ENCODE measurements at regions not wholly inside any gene's neighbourhood (a gene's known extent, or its start where the extent isn't known, plus 50 kb on each side); places are given as distances from the start of the nearest gene placed in this dataset.

- Histone ChIP-seq H3K4me2 (ENCODE audit: low read length) (no peak overlapping the region), H3K9ac (ENCODE audit: low read length) (no peak overlapping the region), H4K20me1 (ENCODE audit: insufficient read depth) (no peaks in the 10 kb centered on the region), H3F3A (ENCODE audit: insufficient read depth, low read length, poor library complexity, severe bottlenecking) (no peaks in the 10 kb centered on the region), H3K4me3 (ENCODE audit: low read length) (no peak overlapping the region), H3K9me3 (ENCODE audit: low read length) (no peaks in the 10 kb centered on the region), H2AFZ (ENCODE audit: low read depth, low read length) (no peak overlapping the region), H3K27ac (ENCODE audit: low read length) (no peak overlapping the region), H3K79me2 (replicated peaks; ENCODE audit: insufficient read depth, low read length) (no peaks in the 10 kb centered on the region), H3K27me3 (ENCODE audit: insufficient read depth, low read depth, low read length) (no peaks in the 10 kb centered on the region), H3K36me3 (ENCODE audit: insufficient read depth, low read length) (no peaks in the 10 kb centered on the region), H3K9me2 (ENCODE audit: insufficient read depth, low read length) (no peaks in the 10 kb centered on the region)
- TF ChIP-seq SMC3 (conservative IDR thresholded peaks at IDR 0.05; ENCODE audit: poor library complexity) (no peak), EZH2 (IDR thresholded peaks at IDR 0.05; ENCODE audit: borderline replicate concordance, insufficient read depth, low read length, poor library complexity, severe bottlenecking) (no peak), MXI1 (conservative IDR thresholded peaks at IDR 0.05; ENCODE audit: poor library complexity, severe bottlenecking) (no peak), REST (IDR thresholded peaks at IDR 0.05; ENCODE audit: borderline replicate concordance) (no peak), CTCF (IDR thresholded peaks at IDR 0.05; ENCODE audit: poor library complexity, severe bottlenecking) (no peak), TAF1 (IDR thresholded peaks at IDR 0.05; ENCODE audit: low read depth) (no peak)
These were observed 181.7 kb upstream of the MALRD1 start for GRCh38 chr10:18866852-18867251.

GRCh38 chr10:18868919-18869318 lies 179.7 kb upstream of the MALRD1 start:
- no peak overlapping the region for H3K4me3 ChIP-seq (ENCODE audit: low read length)
- no peaks in the 10 kb centered on the region for H3F3A ChIP-seq (ENCODE audit: insufficient read depth, low read length, poor library complexity, severe bottlenecking)
- H3K9me3 ChIP-seq (ENCODE audit: low read length), result no peaks in the 10 kb centered on the region
- no peak overlapping the region for H2AFZ ChIP-seq (ENCODE audit: low read depth, low read length)
- H4K20me1 ChIP-seq (ENCODE audit: insufficient read depth), result no peaks in the 10 kb centered on the region
- H3K9ac ChIP-seq (ENCODE audit: low read length), result no peak overlapping the region
- H3K4me2 ChIP-seq (ENCODE audit: low read length), result no peak overlapping the region
- no peak overlapping the region for H3K27ac ChIP-seq (ENCODE audit: low read length)
- no peaks in the 10 kb centered on the region for H3K36me3 ChIP-seq (ENCODE audit: insufficient read depth, low read length)
- TF ChIP-seq RAD21 (conservative IDR thresholded peaks at IDR 0.05), result no peak
- no peak for TF ChIP-seq POLR2AphosphoS5 (IDR thresholded peaks at IDR 0.05)
- no peak for TF ChIP-seq EP300 (conservative IDR thresholded peaks at IDR 0.05; ENCODE audit: poor library complexity, severe bottlenecking)
- no peak for TF ChIP-seq SMC3 (conservative IDR thresholded peaks at IDR 0.05; ENCODE audit: poor library complexity)
- TF ChIP-seq CTCF (IDR thresholded peaks at IDR 0.05; ENCODE audit: poor library complexity, severe bottlenecking), result no peak
- H3K27me3 ChIP-seq (ENCODE audit: insufficient read depth, low read depth, low read length), result no peaks in the 10 kb centered on the region
- no peaks in the 10 kb centered on the region for H3K79me2 ChIP-seq (replicated peaks; ENCODE audit: insufficient read depth, low read length)
- no peaks in the 10 kb centered on the region for H3K9me2 ChIP-seq (ENCODE audit: insufficient read depth, low read length)
